ENCODE measurements at regions not wholly inside any gene's neighbourhood (a gene's known extent, or its start where the extent isn't known, plus 50 kb on each side); places are given as distances from the start of the nearest gene placed in this dataset.

DNA sequence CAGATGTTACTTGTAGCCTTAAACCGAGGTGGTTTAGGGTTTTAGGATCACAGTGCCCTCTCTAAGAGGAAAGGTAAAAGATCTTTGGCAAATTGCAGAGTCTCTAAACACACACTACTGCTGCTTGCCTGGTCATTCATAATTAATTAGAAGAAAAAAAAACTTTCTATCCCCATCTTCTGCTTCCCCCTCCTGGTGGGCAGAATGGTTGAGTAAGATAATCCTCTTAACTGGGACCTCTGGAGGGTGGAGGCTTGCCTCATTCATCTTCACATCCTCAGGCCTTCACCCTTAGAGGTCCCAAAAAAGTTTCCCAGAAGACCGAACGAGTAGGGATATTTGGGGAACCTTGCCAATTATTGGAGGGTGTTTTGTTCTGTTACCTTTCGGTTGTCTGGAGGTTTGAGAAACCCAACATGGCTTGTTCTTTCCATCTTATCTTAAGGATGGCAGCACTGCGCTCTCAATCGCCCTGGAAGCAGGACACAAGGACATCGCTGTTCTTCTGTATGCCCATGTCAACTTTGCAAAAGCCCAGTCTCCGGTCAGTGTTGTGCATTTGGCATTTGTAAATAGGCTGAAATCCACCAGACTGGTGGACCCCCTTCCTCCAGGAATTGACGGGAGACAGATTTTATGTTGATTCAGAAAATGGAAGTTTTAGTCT lies 97.3 kb upstream of the DMRT1 start:
- Histone ChIP-seq H3K9ac (ENCODE audit: low read depth, low read length) (no peak overlapping the region), H3K4me3 (ENCODE audit: low read length) (no peak overlapping the region), H3K27me3 (ENCODE audit: insufficient read depth, low read length) (no peaks in the 10 kb centered on the region), H3K36me3 (ENCODE audit: insufficient read depth, low read depth, low read length) (peaks cover 56% of the 10 kb centered on the region), H3K4me1 (ENCODE audit: insufficient read depth, low read length) (peaks cover 7% of the 10 kb centered on the region; the same call in 1 of the 2 replicates), H3K9me3 (ENCODE audit: insufficient read depth, low read depth, low read length) (no peaks in the 10 kb centered on the region), H3K27ac (ENCODE audit: low read length) (no peak overlapping the region)

DNA sequence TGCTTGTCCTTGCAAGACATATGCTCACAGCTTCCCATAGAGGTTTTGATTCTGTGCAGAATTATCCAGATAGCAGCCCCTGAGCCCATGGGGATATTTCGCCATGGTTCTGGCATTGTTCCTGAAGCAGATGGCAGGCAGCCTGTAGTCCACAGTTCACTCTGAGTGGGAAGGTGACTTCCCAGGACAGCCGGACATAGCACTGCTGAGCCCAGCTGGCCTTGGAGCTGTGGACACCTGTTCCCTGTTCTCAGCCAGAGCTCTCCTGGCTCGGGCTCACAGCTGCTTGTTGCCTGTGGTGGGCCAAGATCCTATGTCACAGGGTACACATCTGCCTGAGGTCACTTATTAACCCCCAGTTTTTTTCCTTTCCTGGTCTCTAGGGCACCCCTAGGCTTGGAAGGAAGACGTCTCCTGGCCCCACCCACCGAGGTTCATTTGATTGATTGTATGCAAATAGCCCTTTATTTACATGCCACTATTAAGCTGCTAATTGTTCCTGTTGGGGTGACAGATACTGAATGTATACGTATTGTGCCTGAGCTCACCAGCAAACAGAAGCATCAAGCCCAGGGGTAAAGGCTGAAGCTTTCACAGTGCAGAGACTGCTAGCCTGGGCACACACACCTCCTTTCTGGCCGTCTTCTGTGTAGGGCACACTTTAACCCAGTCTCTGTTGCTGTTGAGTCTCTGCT lies 96.6 kb upstream of the DMRT1 start:
- no peak overlapping the region for H3K9ac ChIP-seq (ENCODE audit: low read depth, low read length)
- peaks cover 7% of the 10 kb centered on the region; the same call in 1 of the 2 replicates for H3K4me1 ChIP-seq (ENCODE audit: insufficient read depth, low read length)
- peaks cover 48% of the 10 kb centered on the region for H3K36me3 ChIP-seq (ENCODE audit: insufficient read depth, low read depth, low read length)
- H3K9me3 ChIP-seq (ENCODE audit: insufficient read depth, low read depth, low read length): no peaks in the 10 kb centered on the region
- no peak overlapping the region for H3K4me3 ChIP-seq (ENCODE audit: low read length)
- no peaks in the 10 kb centered on the region for H3K27me3 ChIP-seq (ENCODE audit: insufficient read depth, low read length)
- no peak overlapping the region for H3K27ac ChIP-seq (ENCODE audit: low read length)

DNA sequence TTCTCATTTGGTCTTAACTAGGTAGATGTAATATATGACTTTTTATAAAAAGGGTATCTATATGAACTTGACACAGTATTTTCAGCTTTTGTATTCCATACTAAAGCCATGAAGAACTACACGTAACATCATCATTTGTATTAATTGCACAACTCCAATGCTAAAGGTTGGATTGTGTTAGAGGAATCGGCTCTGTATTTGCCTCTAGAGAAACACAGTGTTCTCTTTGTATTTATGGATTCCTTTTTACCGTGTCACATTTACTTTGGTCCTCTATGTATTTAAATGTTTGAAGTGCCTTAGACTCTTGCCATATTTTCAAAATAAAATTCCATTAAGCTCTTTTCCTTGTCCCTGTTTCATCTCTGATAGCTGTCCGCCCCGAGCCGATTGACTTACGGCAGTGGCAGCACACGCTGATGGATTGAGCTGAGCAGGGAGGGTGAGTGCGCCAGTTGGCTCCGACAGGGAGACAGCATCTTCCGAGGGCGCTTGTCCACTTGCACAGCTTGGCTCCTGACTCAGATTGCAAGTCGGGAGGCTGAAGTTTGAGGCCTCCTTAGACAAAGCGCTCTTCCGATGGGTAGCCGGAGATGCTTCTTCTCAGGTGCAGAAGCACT lies 95.6 kb upstream of the DMRT1 start:
- Histone ChIP-seq H3K4me1 (ENCODE audit: insufficient read depth, low read length) (peaks cover 7% of the 10 kb centered on the region; the same call in 1 of the 2 replicates), H3K27ac (ENCODE audit: low read length) (no peak overlapping the region), H3K27me3 (ENCODE audit: insufficient read depth, low read length) (no peaks in the 10 kb centered on the region), H3K4me3 (ENCODE audit: low read length) (no peak overlapping the region), H3K9me3 (ENCODE audit: insufficient read depth, low read depth, low read length) (no peaks in the 10 kb centered on the region), H3K9ac (ENCODE audit: low read depth, low read length) (no peak overlapping the region), H3K36me3 (ENCODE audit: insufficient read depth, low read depth, low read length) (peaks cover 39% of the 10 kb centered on the region)

DNA sequence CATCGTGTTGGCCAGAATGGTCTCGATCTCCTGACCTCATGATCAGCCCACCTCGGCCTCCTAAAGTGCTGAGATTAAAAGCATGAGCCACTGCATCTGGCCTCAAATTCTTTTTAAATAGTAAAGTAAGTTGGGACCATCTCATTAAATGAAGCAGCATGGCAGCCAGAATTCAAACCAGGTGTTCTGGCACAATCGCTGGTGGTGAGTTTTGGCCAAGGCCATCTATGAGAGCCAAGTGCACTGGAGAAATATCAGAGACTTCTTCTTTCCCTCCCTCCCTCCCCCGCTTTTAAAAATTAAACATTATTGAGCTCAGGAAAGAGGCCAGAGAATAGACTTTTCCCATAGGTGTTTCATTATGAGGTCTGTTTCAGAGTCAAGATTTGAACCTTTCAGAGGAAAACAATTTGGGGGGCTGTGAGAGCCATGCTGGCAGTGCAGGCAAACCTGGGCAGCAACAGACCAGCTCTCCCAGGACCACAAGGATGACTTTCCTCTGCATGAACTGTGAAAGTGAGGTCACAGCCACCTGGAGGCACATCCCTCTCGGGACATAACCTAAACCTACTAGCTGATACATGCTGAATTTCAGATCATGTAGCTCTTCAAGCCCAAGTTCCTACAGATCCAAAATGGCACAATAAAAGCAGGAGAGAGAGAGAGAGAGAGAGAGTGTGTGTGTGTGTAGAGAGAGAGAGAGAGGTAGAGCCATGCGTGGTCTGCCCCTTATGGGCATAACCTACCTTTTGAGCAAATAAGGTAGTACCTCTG lies 94.6 kb upstream of the DMRT1 start:
- Histone ChIP-seq H3K9me3 (ENCODE audit: insufficient read depth, low read depth, low read length) (no peaks in the 10 kb centered on the region), H3K27ac (ENCODE audit: low read length) (no peak overlapping the region), H3K36me3 (ENCODE audit: insufficient read depth, low read depth, low read length) (peaks cover 34% of the 10 kb centered on the region), H3K9ac (ENCODE audit: low read depth, low read length) (no peak overlapping the region), H3K27me3 (ENCODE audit: insufficient read depth, low read length) (no peaks in the 10 kb centered on the region), H3K4me1 (ENCODE audit: insufficient read depth, low read length) (peaks cover 7% of the 10 kb centered on the region; the same call in 1 of the 2 replicates), H3K4me3 (ENCODE audit: low read length) (no peak overlapping the region)

DNA sequence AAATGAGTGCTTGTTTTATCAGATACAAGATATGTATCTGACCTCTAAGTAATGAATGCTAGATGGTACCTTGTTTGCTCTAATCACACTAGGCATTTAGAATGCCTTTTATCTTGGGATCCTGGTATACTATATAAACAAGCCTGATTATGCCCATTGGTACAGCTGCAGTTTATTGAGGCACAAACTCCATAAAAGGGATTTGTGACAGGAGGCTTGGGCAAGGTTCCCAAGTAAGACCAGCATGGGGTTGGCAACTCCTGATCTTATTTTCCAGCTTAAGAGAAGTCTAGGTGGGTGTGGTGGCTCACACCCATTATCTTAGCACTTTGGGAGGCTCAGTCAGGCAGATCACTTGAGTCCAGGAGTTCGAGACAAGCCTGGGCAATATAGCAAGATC lies 93.9 kb upstream of the DMRT1 start:
- H3K4me1 ChIP-seq (ENCODE audit: insufficient read depth, low read length): peaks cover 7% of the 10 kb centered on the region; the same call in 1 of the 2 replicates
- peaks cover 27% of the 10 kb centered on the region for H3K36me3 ChIP-seq (ENCODE audit: insufficient read depth, low read depth, low read length)

DNA sequence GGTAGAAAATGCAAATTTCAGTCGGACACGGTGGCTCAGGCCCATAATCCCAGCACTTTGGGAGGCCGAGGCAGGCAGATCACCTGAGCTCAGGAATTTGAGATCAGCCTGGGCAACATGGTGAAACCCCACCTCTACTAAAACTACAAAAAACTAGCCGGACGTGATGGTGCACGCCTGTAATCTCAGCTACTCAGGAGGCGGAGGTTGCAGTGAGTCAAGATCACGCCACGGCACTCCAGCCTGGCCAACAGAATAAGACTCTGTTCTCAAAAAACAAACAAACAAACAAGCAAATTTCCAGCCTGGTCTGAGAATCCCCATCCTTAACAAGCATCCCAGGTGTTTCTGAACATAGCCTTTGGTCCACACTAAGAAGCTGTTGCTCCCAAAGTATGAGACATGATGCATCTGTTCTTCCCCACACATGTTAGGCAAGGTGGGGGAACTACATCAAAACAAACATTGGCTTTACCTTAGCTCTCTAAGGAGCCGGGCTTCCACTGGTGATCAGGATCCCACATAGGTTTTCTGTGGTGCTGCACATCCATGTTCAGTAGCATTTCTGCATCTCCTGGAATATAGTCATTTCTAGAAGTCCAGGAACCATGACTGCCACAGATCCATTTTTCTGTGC lies 92.5 kb upstream of the DMRT1 start:
- H3K36me3 ChIP-seq (ENCODE audit: insufficient read depth, low read depth, low read length): peaks cover 16% of the 10 kb centered on the region; the same call in 1 of the 2 replicates
- no peak overlapping the region for H3K9ac ChIP-seq (ENCODE audit: low read depth, low read length)
- no peaks in the 10 kb centered on the region for H3K27me3 ChIP-seq (ENCODE audit: insufficient read depth, low read length)
- no peaks in the 10 kb centered on the region for H3K9me3 ChIP-seq (ENCODE audit: insufficient read depth, low read depth, low read length)
- H3K27ac ChIP-seq (ENCODE audit: low read length): no peak overlapping the region
- peaks cover 7% of the 10 kb centered on the region; the same call in 1 of the 2 replicates for H3K4me1 ChIP-seq (ENCODE audit: insufficient read depth, low read length)
- H3K4me3 ChIP-seq (ENCODE audit: low read length): no peak overlapping the region

More for the DNA sequence above, 93.9 kb upstream of the DMRT1 start:
- Histone ChIP-seq H3K4me3 (ENCODE audit: low read length) (no peak overlapping the region), H3K9me3 (ENCODE audit: insufficient read depth, low read depth, low read length) (no peaks in the 10 kb centered on the region), H3K27ac (ENCODE audit: low read length) (no peak overlapping the region), H3K9ac (ENCODE audit: low read depth, low read length) (no peak overlapping the region), H3K27me3 (ENCODE audit: insufficient read depth, low read length) (no peaks in the 10 kb centered on the region)

DNA sequence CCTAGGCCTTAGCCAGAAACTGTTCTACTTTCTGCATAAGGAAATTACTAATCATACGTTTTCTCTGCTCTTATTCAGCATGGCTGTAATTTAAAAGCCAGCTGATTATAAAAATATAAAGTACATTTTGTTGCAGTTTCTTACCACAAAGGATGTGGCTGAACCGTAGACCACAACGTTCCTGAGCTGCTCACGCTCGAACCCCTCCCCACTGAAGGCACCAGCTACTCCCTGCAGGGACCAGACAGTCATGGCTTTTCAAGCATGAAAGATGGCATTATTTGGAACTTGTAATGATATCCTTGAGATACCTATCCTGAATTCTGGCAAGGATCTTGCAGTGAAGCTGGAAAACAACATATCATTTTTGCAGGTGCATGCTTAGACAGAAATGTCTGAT lies 91.8 kb upstream of the DMRT1 start:
- peaks cover 9% of the 10 kb centered on the region; the same call in 1 of the 2 replicates for H3K36me3 ChIP-seq (ENCODE audit: insufficient read depth, low read depth, low read length)
- peaks cover 6% of the 10 kb centered on the region; the same call in 1 of the 2 replicates for H3K4me1 ChIP-seq (ENCODE audit: insufficient read depth, low read length)
- H3K9me3 ChIP-seq (ENCODE audit: insufficient read depth, low read depth, low read length): no peaks in the 10 kb centered on the region
- no peak overlapping the region for H3K4me3 ChIP-seq (ENCODE audit: low read length)
- no peak overlapping the region for H3K27ac ChIP-seq (ENCODE audit: low read length)
- no peaks in the 10 kb centered on the region for H3K27me3 ChIP-seq (ENCODE audit: insufficient read depth, low read length)
- H3K9ac ChIP-seq (ENCODE audit: low read depth, low read length): no peak overlapping the region

DNA sequence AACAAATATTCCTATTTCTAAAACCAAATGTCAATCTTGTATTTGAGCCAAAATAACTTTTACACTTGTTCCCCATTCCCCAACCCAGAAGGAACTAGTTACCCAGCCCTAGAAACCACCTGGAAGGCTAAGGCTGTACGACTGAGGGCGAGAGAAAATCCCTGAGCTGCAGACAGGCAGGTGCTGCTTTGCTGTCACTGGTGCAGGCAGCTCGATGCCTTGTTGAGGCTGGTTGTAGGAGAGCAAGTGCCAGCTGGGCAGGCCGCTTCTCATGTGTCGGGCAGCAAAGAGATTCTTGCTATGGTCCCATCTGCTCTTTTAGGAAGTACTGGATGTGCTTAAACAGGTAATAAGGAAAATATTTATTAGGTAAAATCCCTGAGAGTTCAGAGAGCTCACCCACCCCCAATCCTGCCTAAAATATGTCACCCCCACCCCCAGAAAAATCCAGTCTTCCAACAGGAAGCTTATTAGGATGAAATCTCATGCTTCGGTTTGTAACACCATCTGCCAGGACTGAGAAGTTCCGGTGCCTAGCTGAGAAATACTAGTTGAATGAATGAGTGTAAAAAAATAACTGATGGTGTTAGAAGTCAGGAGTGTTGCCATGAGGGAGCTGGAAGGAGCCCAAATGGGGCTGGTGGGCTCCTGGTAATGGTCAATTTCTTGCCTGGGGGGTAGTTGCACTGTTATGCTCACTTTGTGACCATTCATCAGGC lies 91.1 kb upstream of the DMRT1 start:
- H3K9ac ChIP-seq (ENCODE audit: low read depth, low read length): no peak overlapping the region
- H3K4me3 ChIP-seq (ENCODE audit: low read length): no peak overlapping the region
- no peaks in the 10 kb centered on the region for H3K27me3 ChIP-seq (ENCODE audit: insufficient read depth, low read length)
- H3K27ac ChIP-seq (ENCODE audit: low read length): no peak overlapping the region
- H3K9me3 ChIP-seq (ENCODE audit: insufficient read depth, low read depth, low read length): no peaks in the 10 kb centered on the region
- H3K36me3 ChIP-seq (ENCODE audit: insufficient read depth, low read depth, low read length): peaks cover 6% of the 10 kb centered on the region; the same call in 1 of the 2 replicates
- H3K4me1 ChIP-seq (ENCODE audit: insufficient read depth, low read length): no peaks in the 10 kb centered on the region

DNA sequence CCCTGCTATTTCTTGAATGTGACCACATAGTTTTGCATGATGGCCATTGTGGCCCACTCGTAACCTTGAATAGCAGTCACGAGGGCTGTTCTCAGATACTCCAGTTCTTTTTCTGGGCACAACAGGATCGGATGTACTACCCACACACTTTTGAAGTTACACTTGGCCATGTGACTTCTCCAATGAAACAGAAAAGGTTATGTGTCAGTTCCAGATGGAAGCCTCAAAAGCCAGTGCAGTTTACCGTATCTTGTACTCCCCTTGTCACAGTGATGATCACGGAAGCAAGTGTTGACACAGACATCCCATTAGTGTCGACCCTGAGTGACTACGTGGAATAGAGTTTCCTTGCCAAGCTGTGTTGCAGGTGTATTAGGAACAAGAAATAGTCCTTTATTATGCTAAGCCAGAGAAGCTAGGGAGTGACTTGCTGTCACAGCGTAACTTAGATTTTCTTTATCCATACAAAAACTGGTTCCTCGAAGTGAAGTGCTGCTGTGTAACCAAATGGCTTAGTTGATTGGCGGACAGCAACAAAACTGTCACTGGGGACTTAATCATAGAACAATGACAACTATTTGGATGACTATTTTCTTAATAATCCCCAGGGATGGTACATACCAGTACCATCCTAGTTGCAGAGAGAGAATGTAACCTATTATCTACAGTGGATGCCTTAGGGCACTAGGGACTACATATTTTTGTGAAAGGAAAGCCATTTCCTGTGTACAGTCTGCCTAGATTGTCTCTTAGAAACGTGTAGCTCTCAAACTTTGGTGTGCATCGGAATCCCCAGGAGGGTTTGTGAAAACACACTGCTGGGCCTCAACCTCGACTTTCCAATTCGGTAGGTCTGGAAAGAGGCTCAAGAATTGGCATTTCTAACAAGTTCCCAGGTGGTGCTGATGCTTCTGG lies 90.1 kb upstream of the DMRT1 start:
- H3K36me3 ChIP-seq (ENCODE audit: insufficient read depth, low read depth, low read length): no peaks in the 10 kb centered on the region
- no peaks in the 10 kb centered on the region for H3K27me3 ChIP-seq (ENCODE audit: insufficient read depth, low read length)
- no peak overlapping the region for H3K9ac ChIP-seq (ENCODE audit: low read depth, low read length)
- H3K4me1 ChIP-seq (ENCODE audit: insufficient read depth, low read length): peaks cover 6% of the 10 kb centered on the region; the same call in 1 of the 2 replicates
- no peaks in the 10 kb centered on the region for H3K9me3 ChIP-seq (ENCODE audit: insufficient read depth, low read depth, low read length)
- H3K4me3 ChIP-seq (ENCODE audit: low read length): no peak overlapping the region
- H3K27ac ChIP-seq (ENCODE audit: low read length): no peak overlapping the region

DNA sequence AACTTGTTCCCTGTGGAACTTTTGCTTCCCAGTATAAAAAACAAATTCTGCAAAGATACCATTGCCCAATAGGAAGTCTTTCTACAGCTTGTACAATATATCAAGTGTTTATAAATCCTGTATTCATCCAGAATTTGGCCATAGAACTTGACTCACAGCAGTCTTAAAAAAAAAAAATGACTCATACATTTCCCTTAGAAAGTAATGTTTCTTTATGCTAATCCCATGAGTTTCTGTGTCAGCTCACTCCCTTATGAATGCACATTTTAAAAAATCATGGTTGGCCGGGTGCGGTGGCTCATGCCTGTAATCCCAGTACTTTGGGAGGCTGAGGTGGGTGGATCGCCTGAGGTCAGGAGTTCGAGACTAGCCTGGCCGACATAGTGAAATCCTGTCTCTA lies 89.3 kb upstream of the DMRT1 start:
- Histone ChIP-seq H3K4me3 (ENCODE audit: low read length) (no peak overlapping the region), H3K36me3 (ENCODE audit: insufficient read depth, low read depth, low read length) (no peaks in the 10 kb centered on the region), H3K4me1 (ENCODE audit: insufficient read depth, low read length) (peaks cover 6% of the 10 kb centered on the region; the same call in 1 of the 2 replicates), H3K27ac (ENCODE audit: low read length) (no peak overlapping the region), H3K9me3 (ENCODE audit: insufficient read depth, low read depth, low read length) (no peaks in the 10 kb centered on the region), H3K9ac (ENCODE audit: low read depth, low read length) (no peak overlapping the region), H3K27me3 (ENCODE audit: insufficient read depth, low read length) (no peaks in the 10 kb centered on the region)
